ENCODE measurements at regions not wholly inside any gene's neighbourhood (a gene's known extent, or its start where the extent isn't known, plus 50 kb on each side); places are given as distances from the start of the nearest gene placed in this dataset.
"Not testable (repeated sequence)": the region's sequence is repeated elsewhere in the genome, so short reads cannot be mapped to it uniquely, and the experiment has no call there.

DNA sequence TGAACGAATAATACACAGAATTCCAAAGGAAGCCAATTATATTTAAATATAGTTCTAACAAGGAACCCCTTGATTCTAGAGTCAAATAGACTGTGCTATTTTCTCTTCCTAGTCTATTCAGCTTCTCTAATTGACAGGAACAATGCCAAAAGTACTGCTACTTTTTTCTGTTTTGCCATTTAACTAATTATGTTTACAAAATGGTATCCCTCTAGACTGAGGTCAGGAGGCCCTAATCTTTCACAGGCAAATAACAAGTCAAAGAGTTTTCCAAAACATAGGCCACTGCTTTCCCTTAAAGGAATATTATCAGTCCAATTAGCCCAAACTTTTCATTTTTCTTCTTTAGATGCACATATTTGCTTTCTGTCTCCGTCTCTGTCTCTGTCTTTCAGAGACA lies 539.3 kb downstream of the RFPL4B start:
- Histone ChIP-seq H3K4me3 (no peak overlapping the region), H3K36me3 (no peaks in the 10 kb centered on the region), H3K4me1 (no peaks in the 10 kb centered on the region), H3K27me3 (ENCODE audit: low read depth) (no peaks in the 10 kb centered on the region), H3K9me3 (replicated peaks) (no peaks in the 10 kb centered on the region), H3K27ac (replicated peaks) (no peak overlapping the region)
- intact Hi-C loops (cut with micrococcal nuclease), result no loop called here
- TF ChIP-seq, protein P1, sequence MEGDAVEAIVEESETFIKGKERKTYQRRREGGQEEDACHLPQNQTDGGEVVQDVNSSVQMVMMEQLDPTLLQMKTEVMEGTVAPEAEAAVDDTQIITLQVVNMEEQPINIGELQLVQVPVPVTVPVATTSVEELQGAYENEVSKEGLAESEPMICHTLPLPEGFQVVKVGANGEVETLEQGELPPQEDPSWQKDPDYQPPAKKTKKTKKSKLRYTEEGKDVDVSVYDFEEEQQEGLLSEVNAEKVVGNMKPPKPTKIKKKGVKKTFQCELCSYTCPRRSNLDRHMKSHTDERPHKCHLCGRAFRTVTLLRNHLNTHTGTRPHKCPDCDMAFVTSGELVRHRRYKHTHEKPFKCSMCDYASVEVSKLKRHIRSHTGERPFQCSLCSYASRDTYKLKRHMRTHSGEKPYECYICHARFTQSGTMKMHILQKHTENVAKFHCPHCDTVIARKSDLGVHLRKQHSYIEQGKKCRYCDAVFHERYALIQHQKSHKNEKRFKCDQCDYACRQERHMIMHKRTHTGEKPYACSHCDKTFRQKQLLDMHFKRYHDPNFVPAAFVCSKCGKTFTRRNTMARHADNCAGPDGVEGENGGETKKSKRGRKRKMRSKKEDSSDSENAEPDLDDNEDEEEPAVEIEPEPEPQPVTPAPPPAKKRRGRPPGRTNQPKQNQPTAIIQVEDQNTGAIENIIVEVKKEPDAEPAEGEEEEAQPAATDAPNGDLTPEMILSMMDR (IDR thresholded peaks at IDR 0.05; ENCODE audit: borderline replicate concordance), result no peak
- DNase-seq, result no peak

DNA sequence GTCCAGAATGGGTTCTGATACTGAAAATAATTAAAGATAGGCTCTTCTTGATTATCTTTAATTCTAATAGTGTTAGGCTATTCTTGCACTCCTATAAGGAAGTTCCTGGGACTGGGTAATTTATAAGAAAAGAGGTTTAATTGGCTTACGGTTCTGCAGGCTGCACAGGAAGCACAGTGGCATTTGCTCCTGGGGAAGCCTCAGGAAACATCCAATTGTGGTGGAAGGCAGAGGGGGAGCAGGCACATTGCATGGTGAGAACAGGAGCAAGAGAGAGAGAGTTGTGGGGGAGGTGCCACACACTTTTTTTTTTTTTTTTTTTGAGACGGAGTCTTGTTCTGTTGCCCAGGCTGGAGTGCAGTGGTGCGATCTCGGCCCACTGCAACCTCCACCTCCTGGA lies 540.3 kb downstream of the RFPL4B start:
- H3K9me3 ChIP-seq (replicated peaks); H3K4me3 ChIP-seq; H3K27me3 ChIP-seq (ENCODE audit: low read depth); H3K27ac ChIP-seq (replicated peaks); H3K36me3 ChIP-seq; DNase-seq; intact Hi-C loops (cut with micrococcal nuclease); H3K4me1 ChIP-seq: not testable (repeated sequence)

DNA sequence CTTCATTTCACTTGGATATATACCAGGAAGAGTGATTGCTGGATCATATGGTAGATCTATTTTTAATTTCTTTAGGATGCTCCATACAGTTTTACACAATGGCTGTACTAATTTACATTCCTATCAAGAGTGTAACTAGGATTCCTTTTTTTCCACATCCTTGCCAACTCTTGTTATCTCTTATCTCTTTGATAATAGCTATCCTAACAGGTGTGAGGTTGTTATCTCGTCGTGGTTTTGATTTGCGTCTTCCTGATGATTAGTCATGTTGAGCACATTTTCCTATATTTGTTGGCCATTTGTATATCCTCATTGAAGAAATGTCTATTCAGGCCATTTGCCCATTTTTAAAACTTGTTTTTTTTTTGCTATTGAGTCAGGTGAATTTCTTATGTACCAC lies 552.4 kb downstream of the RFPL4B start:
- no peak for DNase-seq
- TF ChIP-seq, protein P1 (IDR thresholded peaks at IDR 0.05; ENCODE audit: borderline replicate concordance), result no peak
- intact Hi-C loops (cut with micrococcal nuclease), result no loop called here
- Histone ChIP-seq H3K27me3 (ENCODE audit: low read depth) (no peaks in the 10 kb centered on the region), H3K9me3 (replicated peaks) (peaks cover 40% of the 10 kb centered on the region), H3K36me3 (no peaks in the 10 kb centered on the region), H3K4me3 (no peak overlapping the region), H3K4me1 (no peaks in the 10 kb centered on the region), H3K27ac (replicated peaks) (no peak overlapping the region)

DNA sequence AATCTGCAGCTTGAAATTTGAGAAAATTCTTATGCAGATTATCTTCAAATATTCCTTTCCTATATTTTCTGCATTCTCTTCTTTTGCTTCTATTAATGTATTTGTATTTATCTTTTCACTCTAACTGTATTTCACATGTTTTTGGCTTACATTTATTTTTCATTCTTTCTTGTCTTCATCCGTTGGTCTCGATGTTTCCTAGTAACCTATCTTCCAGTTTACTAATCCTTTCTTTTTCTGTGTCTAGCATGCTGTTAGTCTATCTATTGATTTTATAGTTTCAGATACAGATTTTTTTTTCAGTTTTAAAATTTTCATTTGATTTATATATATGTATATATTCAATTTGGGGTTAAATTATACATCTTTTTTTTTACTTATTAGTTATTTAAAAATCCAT lies 556.2 kb downstream of the RFPL4B start:
- Histone ChIP-seq H3K4me1 (peaks cover 3% of the 10 kb centered on the region), H3K27me3 (ENCODE audit: low read depth) (no peaks in the 10 kb centered on the region), H3K27ac (replicated peaks) (no peak overlapping the region), H3K4me3 (no peak overlapping the region), H3K9me3 (replicated peaks) (peaks cover 29% of the 10 kb centered on the region), H3K36me3 (no peaks in the 10 kb centered on the region)
- TF ChIP-seq, protein P1 (IDR thresholded peaks at IDR 0.05; ENCODE audit: borderline replicate concordance), result no peak
- intact Hi-C loops (cut with micrococcal nuclease), result no loop called here
- no peak for DNase-seq

DNA sequence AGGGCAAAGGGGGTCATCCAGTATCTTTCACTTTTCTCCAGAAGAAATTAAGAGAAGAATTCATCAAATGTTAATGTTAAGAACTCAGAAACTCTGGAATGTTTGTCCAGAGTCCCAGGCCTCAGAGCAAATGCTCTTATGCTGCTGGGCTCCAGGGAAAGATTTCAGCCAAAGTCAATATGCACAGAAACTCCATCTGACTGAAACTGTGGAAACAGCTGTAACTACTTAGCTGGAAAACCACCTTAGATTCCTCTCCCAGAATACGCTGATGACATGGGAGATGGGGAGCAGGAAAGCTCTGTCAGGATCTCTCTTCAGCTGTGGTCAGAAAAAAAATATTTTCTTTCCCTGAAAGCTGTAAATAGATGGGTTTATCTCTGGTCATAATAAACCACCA lies 559.6 kb downstream of the RFPL4B start:
- peaks cover 20% of the 10 kb centered on the region for H3K9me3 ChIP-seq (replicated peaks)
- peak; percentile 14 for DNase-seq
- H3K4me1 ChIP-seq, result peaks cover 4% of the 10 kb centered on the region
- TF ChIP-seq, protein P1 (IDR thresholded peaks at IDR 0.05; ENCODE audit: borderline replicate concordance), result no peak
- H3K27me3 ChIP-seq (ENCODE audit: low read depth), result no peaks in the 10 kb centered on the region
- no peaks in the 10 kb centered on the region for H3K36me3 ChIP-seq
- no peak overlapping the region for H3K4me3 ChIP-seq
- intact Hi-C loops (cut with micrococcal nuclease), result no loop called here
- peak overlapping the region; percentile 53 for H3K27ac ChIP-seq (replicated peaks)

DNA sequence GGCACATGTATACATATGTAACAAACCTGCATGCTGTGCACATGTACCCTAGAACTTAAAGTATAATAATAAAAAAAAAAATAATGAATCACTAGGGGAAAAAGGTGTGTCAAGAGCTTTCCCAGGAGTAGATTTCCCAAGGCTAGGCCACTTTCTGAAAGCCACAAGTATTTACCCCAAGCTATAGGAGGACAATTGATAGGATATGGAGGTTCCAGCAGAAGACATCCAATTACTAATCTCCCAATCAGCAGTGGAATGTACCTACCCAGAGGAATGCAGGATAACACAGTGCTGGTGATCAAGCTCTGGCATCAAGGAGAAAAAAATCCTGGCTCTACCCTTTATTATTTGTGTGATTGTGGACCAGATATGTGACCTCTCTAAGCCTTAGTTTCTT lies 562.7 kb downstream of the RFPL4B start:
- Histone ChIP-seq H3K36me3 (no peaks in the 10 kb centered on the region), H3K27me3 (ENCODE audit: low read depth) (no peaks in the 10 kb centered on the region), H3K4me1 (peaks cover 18% of the 10 kb centered on the region), H3K4me3 (no peak overlapping the region), H3K27ac (replicated peaks) (no peak overlapping the region), H3K9me3 (replicated peaks) (no peaks in the 10 kb centered on the region)
- DNase-seq, result no peak
- intact Hi-C loops (cut with micrococcal nuclease), result no loop called here
- TF ChIP-seq, protein P1 (IDR thresholded peaks at IDR 0.05; ENCODE audit: borderline replicate concordance), result no peak

All from left ventricle myocardium inferior (tissue), 1 donor.